SHP77 treated with DMSO at 0.1 percent for 48 hours (cell line): ENCODE measurements at regions not wholly inside any gene's neighbourhood (a gene's known extent, or its start where the extent isn't known, plus 50 kb on each side); places are given as distances from the start of the nearest gene placed in this dataset.
"Not testable (repeated sequence)": the region's sequence is repeated elsewhere in the genome, so short reads cannot be mapped to it uniquely, and the experiment has no call there.

ENCODE experiments used
- DNase-seq: peaks from one replicate; lab custom pipeline; 2025; lab: John Stamatoyannopoulos, UW

DNA sequence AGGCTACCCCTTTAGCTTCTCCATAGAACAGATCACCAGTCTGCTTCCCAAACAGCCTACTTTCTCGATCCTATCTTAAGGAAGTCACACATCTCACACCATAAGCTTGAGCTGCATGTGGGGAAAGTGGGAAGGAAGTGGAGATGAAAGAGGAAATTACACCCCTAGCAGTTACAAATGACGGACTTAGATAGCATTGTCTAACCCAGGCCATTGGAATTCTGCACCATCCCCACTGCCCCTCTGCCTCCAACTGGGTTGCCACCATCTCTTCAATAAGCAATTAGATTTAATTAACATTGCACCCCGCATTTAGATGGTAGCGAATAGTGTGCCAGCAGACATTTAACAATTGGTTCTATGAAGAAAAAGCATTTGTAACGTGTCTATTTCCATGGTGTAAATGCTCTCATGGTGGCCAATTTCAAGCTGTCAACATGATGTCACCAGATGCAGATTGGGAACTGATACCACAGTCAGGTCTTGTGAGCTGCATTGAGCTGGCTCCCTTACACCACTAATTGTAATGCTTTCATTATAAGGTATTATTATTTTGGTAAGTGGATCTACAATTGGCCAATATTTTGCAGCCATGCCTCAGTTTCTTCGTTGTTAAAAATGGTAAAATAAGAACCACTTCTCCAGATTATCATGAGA, 124.7 kb downstream of the CD24 start:
- no peak for DNase-seq

DNA sequence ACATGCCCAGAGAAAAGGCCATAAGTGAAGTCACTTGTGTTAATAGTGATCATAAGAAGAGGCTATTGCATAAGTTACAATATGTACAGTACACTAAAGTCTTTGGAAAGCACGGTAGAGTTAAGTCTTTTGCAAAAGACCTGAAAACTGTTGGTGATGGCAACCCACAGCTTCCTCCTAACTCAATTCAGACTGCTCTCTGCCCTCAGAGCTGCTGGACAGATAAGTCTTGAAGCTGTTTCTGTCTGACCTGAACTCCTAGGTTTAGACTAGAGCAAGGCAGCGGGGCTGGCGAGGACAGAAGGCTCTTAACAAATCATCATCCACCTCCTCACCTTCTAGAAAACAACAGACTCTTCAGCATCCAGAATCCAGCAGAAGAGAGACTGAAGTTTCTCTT, 125.4 kb downstream of the CD24 start:
- no peak for DNase-seq

DNA sequence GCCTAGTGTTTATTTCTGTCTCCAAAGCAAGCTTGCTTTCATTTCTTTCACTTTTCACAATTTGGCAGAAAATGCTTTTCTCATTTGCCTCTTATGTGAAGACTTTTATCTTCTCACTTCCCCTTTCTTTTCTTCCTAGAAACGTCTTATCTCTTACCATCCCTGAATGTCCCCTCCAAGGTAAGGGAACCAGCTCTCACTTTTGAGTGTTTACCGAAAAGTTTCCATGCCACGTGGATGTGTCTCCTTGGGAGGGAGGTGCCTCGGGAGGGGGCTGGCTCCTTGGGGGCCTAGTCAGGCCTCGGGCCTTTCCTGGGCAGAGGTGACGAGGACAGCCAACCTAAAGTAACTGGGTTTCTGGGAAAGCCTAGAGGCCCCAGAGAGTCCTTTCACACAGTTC, 127.4 kb downstream of the CD24 start:
- DNase-seq, result no peak

DNA sequence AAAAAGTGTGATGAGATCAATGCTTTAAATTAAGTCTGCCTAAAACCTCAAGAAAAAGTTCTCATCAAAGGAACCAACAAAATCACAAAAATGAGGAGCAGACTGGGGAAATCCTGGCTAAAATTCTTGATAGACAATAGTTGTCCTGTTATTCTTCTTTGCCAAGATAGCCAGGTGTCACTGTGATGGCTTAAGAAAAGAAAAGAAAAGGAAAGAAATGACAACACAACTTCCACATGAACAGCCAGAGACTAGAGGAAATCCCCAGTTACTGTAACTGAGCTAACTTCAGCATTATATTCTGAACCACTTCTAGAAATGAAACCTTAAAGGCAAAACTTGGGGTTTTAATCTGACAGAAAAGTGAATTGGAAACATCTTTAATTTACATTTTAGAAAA, 129.6 kb downstream of the CD24 start:
- DNase-seq, result no peak

DNA sequence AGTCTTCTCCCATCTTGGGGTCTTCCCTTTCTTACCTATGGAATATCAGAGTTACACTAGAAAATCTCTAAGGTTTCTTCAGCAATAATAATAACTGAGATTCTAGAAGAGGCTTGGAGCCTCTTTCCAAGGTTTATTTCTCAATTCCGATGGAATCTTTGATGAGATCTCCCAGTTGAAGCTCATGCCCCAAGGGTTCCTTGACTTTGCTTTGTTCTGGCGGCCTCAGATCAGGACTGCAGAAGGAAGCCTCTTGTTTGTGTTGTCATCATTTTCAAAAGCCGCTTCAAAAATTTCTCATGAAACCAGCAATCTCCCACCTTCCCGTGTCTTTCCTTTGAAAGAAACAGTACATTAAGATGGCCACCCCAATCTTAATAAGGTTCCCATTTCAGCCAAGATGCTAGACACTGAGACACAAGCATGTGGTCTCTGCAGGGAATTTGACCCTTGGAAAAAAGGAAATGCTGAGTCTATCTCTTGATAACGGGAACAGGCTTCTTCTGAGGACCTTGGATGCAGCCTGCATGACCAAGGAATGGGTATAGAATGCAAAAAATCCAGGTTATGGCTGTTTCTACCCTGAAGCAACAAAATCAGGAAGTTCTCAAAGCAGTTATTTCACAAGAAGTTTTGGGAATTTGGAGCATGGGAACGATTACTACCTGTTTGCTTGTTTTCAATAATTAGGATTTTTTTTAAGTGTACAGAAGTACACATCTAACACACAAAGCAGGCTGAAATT, 141.6 kb downstream of the CD24 start:
- no peak for DNase-seq

DNA sequence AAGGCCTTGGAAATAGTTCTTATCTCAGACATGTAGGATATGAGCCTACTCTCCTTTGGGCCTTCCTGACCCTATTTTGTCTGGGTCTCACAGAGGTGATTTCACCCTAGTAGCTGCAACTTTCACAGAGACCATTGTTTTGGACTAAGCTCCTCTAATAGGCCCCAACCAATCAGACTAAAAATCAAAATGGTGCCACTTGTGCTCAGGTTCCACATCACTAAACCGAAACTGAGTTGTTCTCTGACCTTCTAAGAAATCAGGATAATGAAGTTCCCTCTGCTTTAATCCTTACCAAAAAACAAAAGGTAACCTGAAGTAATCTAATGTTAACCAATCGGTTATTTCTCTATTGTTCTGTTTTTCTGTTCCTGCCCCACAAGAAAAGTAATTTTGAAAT, 143.6 kb downstream of the CD24 start:
- DNase-seq, result no peak

DNA sequence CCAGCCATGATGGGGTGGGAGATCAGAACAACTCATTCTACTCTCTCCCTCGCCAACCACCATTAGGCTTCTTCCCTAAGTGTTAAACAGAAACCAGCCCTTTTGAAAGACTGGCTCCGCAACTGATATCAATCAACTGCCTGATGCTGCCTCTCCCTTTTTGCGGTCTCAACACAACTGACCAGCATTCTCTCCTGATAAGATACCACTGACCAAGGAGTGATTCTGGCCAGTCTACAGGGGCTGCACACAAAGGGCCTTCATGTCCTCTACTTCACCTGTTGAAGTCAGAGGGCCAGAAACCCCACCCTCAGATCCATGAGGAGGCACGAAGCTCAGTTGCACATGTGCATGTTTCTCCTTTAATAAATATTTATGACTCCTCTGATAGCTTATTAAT, 145.1 kb downstream of the CD24 start:
- DNase-seq, result no peak

DNA sequence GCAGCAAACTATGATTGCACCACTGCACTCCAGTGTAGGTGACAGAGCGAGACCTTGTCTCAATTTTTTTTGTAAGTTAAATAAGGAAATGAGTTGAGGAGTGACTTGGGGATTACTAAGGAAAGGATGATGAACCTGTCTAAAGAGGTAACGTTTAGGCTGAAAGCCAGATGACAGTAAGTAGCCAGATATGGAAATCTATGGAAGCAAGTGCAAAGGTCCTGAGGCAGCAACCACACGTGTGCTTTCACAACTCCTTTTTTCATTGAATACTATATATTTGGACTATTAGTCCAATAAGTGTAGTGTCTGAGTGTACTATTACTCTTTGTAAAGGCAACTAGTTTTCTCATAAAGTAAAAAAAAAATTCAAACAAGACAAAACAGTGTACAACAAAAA, 147.4 kb downstream of the CD24 start:
- DNase-seq, result no peak

DNA sequence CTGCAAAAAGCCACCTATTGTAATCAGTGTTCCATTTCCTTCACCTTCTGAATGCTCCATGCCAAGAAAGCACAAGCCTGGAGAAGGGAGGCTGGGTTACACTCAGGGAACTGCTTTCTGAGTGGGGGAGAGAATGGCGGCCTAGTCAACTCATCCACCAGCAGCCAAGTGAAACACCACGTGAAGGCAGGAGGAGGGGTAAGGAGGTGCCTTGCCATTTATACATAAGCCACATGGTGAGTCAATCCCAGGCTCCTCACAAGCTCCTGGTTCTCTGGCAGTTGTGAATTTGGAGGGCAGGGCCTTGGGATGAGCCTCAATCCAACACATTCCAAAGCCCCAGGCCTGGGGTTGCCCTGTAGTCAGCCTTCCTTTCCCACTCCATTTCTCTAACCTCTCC, 149.4 kb downstream of the CD24 start:
- no peak for DNase-seq

DNA sequence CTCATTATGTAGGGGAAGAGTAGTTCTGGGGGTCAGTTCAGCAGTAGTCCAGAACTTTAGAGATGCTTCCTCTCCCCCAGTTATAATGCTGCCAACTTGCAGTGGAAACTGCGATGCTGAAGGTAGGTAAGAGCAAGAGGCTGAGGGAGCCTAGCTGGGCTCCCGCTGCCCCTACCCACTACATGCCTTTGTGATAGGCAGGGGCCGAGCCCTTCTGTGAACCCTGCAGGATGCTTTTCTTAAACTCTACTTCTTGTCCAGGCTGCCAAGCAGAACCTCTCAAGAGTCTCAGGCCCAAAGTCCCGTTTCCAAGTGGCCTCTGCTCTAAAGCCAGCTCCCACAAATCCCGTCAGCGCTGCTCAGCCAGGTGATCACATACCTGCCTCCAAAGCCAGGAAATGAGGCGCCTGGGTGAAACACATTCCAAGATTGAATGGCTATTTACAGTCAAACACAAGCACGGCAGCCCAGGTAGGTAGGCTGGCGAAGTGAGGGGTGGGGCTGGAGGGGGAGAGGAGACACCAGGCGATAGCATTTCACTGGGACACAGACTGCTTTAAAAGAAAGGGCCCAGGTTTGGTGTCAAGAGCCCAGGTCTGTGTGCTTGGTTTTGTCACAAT, 150.7 kb downstream of the CD24 start:
- DNase-seq, result no peak

DNA sequence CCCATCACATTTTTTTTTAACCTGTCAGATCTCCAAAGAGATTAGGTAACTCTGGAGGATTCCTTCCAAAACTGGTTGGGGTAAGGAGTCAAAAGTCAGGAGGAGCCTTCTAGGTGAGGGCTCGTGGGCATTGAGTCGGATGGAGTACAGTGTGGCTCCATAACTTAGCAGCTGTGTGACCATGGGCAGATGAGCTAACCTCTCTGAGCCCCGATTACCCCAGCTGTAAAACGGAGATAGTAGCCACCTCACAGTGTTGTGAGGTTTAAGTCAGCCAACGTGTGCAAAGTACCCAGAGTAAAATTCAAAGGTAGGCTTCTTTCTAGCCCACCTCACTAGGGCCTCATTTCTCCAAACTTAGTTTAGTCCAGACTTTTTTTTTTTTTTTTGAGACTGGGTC, 151.5 kb downstream of the CD24 start:
- DNase-seq, result no peak

DNA sequence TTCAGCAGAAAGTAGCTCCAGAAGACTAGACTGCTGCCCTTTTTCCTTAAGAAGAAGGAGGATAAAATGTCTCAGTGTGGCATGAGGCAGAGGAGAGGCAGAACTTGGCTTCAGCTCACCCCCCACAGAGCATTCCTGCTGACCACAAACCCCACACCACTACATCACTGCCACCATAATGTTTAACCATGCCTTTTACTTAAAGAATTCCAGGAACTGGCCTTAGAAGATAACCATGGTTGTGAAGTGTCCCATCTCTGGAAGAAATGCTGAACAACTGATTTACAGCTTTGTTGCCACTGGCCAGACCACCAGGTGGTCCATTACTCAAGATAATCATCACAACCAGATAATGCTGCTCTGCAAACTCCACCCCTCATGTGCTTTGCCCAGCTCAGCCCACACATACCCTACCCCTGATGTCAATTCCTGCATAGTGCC, 154.1 kb downstream of the CD24 start:
- DNase-seq, result no peak

DNA sequence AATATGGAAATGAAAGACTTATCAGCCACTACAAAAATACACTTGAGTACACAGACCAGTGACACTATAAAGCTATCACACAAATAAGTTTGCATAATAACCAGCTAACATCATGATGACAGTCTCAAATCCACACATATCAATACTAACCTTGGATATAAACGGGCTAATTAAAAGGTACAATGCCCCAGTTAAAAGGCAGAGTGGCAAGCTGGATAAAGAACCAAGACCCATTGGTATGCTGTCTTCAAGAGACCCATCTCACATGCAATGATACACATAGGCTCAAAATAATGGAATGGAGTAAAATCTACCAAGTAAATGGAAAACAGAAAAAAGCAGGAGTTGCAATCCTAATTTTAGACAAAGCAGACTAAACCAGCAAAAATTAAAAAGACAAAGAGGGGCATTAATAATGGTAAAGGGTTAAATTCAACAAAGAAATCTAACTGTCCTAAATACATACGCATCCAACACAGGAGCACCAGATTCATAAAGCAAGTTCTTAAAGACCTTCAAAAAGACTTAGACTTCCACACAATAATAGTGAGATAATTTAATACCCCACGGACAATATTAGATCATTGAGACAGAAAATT, 163.3 kb downstream of the CD24 start:
- DNase-seq, result no peak

DNA sequence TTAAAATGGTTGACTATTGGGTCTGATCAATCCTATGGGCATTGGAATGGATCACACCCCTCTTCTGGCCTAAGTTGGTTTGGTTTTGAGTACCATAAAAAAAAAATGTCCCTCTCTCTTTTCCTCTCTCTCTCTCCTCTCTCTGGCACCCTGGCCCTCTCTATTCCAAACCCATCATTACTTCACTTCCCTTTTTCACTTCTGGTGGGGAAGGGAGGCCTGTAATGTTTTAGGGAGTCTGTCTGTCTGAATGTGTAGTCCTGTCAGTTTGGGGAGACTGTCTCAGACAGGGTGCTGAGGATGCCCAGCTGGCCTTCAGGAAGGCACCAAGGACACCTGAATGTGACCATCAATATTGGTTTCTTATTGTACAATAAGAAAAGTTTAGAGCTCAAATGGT, 165.8 kb downstream of the CD24 start:
- DNase-seq, result no peak

DNA sequence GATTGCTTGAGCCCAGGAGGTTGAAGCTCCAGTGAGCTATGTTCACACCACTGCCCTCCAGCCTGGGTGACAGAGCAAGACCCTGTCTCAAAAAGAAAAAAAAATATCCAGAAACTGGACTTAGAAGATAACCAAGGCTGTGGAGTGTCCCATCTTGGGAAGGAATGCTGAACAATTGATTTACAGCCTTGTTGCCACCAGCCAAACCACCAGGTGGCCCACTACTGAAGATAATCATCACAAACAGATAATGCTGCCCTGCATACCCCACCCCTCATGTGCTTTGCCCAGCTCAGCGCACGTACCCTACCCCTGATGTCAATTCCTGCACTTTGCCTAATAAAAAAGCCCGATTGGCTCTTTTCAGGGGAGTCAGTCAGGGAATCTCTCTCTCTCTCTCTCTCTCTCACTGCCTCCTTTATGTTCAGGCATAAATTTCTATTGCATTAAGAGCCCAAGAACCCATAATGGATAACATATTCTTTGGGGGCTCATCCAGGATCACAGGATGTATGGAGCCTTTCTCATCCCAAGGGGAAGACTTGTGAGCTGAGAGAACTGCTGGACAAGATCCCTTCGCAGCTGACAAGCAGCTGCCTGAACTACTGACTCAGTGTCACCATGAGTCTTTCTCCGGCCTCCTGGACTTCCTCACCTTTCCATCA, 166.4 kb downstream of the CD24 start:
- DNase-seq, result peak; percentile 7

DNA sequence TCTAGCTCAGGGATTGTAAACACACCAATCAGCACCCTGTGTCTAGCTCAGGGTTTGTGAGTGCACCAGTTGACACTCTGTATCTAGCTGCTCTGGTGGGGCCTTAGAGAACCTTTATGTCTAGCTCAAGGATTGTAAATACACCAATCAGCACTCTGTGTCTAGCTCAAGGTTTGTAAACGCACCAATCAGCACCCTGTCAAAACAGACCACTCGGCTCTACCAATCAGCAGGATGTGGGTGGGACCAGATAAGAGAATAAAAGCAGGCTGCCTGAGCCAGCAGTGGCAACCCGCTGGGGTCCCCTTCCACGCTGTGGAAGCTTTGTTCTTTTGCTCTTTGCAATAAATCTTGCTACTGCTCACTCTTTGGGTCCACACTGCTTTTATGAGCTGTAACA, 168.3 kb downstream of the CD24 start:
- DNase-seq, result not testable (repeated sequence)

DNA sequence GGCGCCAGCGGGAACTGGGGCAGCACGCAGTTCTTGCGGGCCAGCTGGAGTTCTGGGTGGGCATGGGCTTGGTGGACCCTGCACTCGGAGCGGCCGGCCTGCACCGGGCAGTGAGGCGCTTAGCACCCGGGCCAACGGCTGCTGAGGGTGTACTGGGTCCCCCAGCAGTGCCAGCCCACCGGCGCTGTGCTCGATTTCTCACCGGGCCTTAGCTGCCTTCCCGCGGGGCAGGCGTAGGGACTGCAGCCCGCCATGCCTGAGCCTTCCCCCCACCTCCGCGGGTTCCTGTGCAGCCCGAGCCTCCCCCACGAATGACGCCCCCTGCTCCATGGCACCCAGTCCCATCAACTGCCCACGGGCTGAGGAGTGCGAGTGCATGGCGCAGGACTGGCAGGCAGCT, 168.8 kb downstream of the CD24 start:
- no peak for DNase-seq

DNA sequence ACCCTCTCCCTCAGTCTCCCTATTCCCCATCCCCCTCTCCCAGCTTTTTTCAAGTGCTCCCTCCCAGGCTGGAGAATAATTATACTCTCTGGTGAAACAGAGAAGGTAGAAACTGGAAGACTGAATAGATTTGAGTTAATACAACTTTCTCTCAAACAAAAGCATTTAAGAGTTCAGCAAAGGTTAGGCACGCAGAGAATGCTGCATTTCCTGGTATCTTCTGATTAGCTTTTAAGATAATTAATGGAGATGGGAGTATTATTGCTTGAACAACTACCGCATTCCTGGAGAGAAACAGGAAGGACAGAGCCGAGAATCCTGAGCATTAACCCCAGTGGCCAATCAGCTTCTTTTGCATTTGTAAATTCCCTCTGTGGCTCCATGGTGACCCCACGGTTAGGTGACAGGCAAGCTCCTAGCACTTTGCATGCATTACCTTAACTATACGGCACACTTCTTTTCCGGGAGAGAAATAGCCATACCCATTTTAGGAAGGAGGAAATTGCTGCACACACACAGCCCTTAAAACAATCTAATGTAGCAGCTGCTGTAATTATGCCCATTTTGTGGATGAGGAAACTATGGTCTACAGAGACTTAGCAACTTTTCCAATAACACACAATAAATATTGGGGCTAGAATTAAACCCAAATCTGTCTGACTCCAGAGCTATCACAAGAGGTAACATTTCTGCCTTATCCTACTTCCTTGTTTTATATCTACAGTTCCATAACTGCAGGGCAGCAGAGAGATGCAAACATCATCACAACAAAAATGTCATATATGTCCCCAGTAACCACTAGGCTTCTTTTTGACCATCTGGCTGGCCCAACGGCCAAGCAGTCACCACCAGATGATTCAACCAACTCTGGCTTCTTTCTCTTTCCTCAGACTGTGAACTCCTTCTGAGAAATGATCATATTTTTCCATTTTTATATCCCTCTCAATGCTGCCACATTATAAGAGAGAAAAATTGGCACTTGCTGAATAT, 169.9 kb downstream of the CD24 start:
- DNase-seq, result no peak

DNA sequence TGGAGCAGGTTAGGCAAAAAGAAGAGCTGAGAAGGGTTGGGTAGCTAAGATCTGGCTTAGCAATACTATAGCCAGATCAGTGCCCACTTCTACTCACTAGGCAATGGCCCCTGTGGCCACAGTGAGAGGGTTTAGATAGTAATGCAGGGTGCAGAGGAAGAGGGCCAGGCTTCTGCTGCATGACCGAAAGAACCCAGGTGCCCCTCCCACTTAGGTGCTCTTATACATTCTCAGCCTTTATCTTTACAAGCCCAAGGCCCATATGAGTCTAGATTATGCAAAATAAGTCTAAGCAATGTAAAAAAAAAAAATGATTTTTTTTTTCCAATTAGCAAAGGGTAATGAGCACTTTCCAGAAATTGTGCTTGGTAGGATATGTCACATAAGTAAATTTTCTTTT, 171.3 kb downstream of the CD24 start:
- DNase-seq, result no peak

DNA sequence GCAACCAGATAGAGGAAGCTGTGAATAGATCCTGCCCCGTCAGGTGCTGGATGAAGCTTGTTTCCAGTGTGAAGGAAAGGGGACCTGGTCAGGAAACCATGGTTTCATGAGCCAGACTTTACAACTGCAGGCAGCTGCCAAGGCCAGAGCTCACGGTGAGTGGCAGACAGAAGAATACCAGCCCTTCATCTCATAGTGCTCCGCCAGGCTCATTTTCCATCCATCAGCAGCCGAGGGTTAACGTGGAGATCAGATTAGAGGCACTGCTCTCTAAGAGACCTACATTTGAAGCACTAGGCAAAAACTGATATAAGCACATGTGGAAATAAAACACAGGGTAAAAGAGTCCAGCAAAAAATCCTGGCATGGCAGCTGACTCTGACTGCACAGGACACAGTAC, 172.4 kb downstream of the CD24 start:
- no peak for DNase-seq

DNA sequence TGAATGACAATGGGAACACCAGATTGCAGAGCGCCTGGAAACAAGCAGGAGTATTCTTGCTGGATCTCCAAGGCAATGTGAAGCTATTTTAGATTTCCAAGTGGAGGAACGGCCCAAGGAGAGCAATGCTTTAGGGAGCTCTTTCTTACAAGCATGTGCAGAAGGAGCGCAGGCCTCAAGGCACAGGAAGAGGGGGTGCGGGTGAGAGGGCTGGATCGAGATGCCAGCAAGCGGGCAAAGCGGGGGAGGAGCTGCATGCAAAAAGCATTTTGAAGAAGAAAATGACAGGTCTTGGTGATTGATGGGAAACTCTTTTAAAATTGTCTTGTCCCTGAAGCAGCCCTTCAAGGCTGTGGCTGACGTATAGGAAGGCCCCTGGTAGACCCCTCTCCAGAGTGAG, 171.9 kb downstream of the QRSL1 start:
- DNase-seq, result no peak
